GM06990 (cell line): ENCODE measurements at regions not wholly inside any gene's neighbourhood (a gene's known extent, or its start where the extent isn't known, plus 50 kb on each side); places are given as distances from the start of the nearest gene placed in this dataset.

Experiments
- DNase-seq: peaks from one replicate; pipeline ENCODE4 v3.0.0-alpha.2; 2011; ENCODE audit not compliant: insufficient read length; ENCODE audit errors: extremely low read depth
- H3K27me3 ChIP-seq: replicated peaks from 2 replicates; pipeline ENCODE4 v1.6.0; 2011; ENCODE audit warnings: low read length; ENCODE audit not compliant: control insufficient read depth, insufficient read depth
- H3K36me3 ChIP-seq: 2 replicates; pipeline ENCODE4 v1.5.1; 2011; ENCODE audit warnings: low read length; ENCODE audit not compliant: control insufficient read depth, insufficient read depth
- H3K4me3 ChIP-seq: replicated peaks from 2 replicates; pipeline ENCODE4 v1.5.1; 2011; ENCODE audit warnings: low read depth, mild to moderate bottlenecking, control low read depth, low read length
- CTCF ChIP-seq: IDR thresholded peaks from 2 replicates; pipeline ENCODE4 v1.5.1; 2011; ENCODE audit warnings: low read length, control low read depth, mild to moderate bottlenecking, inconsistent platforms; ENCODE audit not compliant: insufficient read depth, poor library complexity, severe bottlenecking

GRCh38 chr2:125106710-125107109 lies 1081.6 kb downstream of the CNTNAP5 start:
- no peaks in the 10 kb centered on the region for H3K36me3 ChIP-seq
- H3K27me3 ChIP-seq: no peaks in the 10 kb centered on the region
- TF ChIP-seq CTCF: no peak
- DNase-seq: no peak
- H3K4me3 ChIP-seq: no peak overlapping the region

GRCh38 chr2:125107446-125107845 lies 1082.4 kb downstream of the CNTNAP5 start:
- Histone ChIP-seq H3K4me3 (no peak overlapping the region), H3K27me3 (no peaks in the 10 kb centered on the region)

GRCh38 chr2:125108251-125108650 lies 1083.2 kb downstream of the CNTNAP5 start:
- H3K27me3 ChIP-seq: no peaks in the 10 kb centered on the region
- no peak for TF ChIP-seq CTCF
- H3K36me3 ChIP-seq: no peaks in the 10 kb centered on the region
- H3K4me3 ChIP-seq: no peak overlapping the region
- no peak for DNase-seq

More at GRCh38 chr2:125107446-125107845, 1082.4 kb downstream of the CNTNAP5 start:
- DNase-seq: no peak
- no peak for TF ChIP-seq CTCF
- H3K36me3 ChIP-seq: no peaks in the 10 kb centered on the region

GRCh38 chr2:125125902-125126301 lies 1100.8 kb downstream of the CNTNAP5 start:
- TF ChIP-seq CTCF: no peak
- H3K36me3 ChIP-seq: no peaks in the 10 kb centered on the region
- H3K4me3 ChIP-seq: no peak overlapping the region
- DNase-seq: no peak
- H3K27me3 ChIP-seq: no peaks in the 10 kb centered on the region

- TF ChIP-seq CTCF: no peak
- no peaks in the 10 kb centered on the region for H3K27me3 ChIP-seq
- no peak overlapping the region for H3K4me3 ChIP-seq
- DNase-seq: no peak
- H3K36me3 ChIP-seq: no peaks in the 10 kb centered on the region
These were observed 1135.9 kb downstream of the CNTNAP5 start for GRCh38 chr2:125160947-125161346.

- TF ChIP-seq CTCF: no peak
- DNase-seq: no peak
- Histone ChIP-seq H3K36me3 (no peaks in the 10 kb centered on the region), H3K4me3 (no peak overlapping the region), H3K27me3 (no peaks in the 10 kb centered on the region)
These were observed 1142.1 kb downstream of the CNTNAP5 start for GRCh38 chr2:125167152-125167551.
